ENCODE measurements at regions not wholly inside any gene's neighbourhood (a gene's known extent, or its start where the extent isn't known, plus 50 kb on each side); places are given as distances from the start of the nearest gene placed in this dataset.

GRCh38 chr9:126061575-126061974 lies 265.1 kb upstream of the MVB12B start:
- Histone ChIP-seq H2BK15ac (ENCODE audit: low read length) (no peak overlapping the region), H4K91ac (replicated peaks; ENCODE audit: insufficient read length, low read length) (no peak overlapping the region), H3K9me3 (ENCODE audit: insufficient read depth in 2 of 2, low read depth in 1 of 2, low read length in 1 of 2) (no peaks in the 10 kb centered on the region), H2BK20ac (ENCODE audit: low read length) (no peak overlapping the region), H2BK120ac (replicated peaks; ENCODE audit: low read depth, low read length) (no peak overlapping the region), H3K79me2 (ENCODE audit: control insufficient read depth in 1 of 2, insufficient read depth in 2 of 2, low read length in 2 of 2) (no peaks in the 10 kb centered on the region), H3K4me1 (replicated peaks in 1 of 4; ENCODE audit: control insufficient read depth in 3 of 4, insufficient read depth in 4 of 4, low read length in 3 of 4) (no peaks in the 10 kb centered on the region), H3K27ac (ENCODE audit: low read depth, low read length) (no peak overlapping the region), H2AK5ac (ENCODE audit: low read depth, low read length) (no peak overlapping the region), H3K4me3 (ENCODE audit: extremely low read depth in 1 of 4, insufficient read depth in 2 of 4, low read depth in 3 of 4, low read length in 4 of 4) (no peak overlapping the region), H2AFZ (ENCODE audit: low read length) (no peak overlapping the region), H3K56ac (replicated peaks; ENCODE audit: insufficient read length, low read depth, low read length) (no peak overlapping the region), H3K18ac (ENCODE audit: extremely low read depth, low read length) (no peak overlapping the region), H2BK5ac (ENCODE audit: low read depth, low read length) (no peak overlapping the region), H3K79me1 (ENCODE audit: low read depth, low read length) (no peaks in the 10 kb centered on the region), H4K20me1 (replicated peaks in 1 of 2; ENCODE audit: control insufficient read depth in 1 of 2, insufficient read depth in 2 of 2, low read length in 2 of 2) (no peaks in the 10 kb centered on the region), H3K23ac (ENCODE audit: insufficient read length) (no peak overlapping the region), H2BK12ac (ENCODE audit: low read depth, low read length) (no peak overlapping the region), H3K27me3 (replicated peaks in 1 of 4; ENCODE audit: control insufficient read depth in 3 of 4, extremely low read depth in 1 of 4, insufficient read depth in 3 of 4, low read length in 3 of 4) (no peaks in the 10 kb centered on the region), H3K36me3 (ENCODE audit: control insufficient read depth in 2 of 4, insufficient read depth in 4 of 4, low read length in 3 of 4) (no peaks in the 10 kb centered on the region), H3K4ac (replicated peaks; ENCODE audit: insufficient read length, low read depth, low read length) (no peak overlapping the region), H4K8ac (ENCODE audit: extremely low read depth, insufficient read depth, low read length) (no peak overlapping the region), H3K14ac (ENCODE audit: insufficient read length) (no peak overlapping the region), H3K9ac (replicated peaks in 1 of 4; ENCODE audit: extremely low read depth in 1 of 4, low read depth in 3 of 4, low read length in 3 of 4) (no peak overlapping the region), H3K23me2 (ENCODE audit: low read depth, low read length) (no peaks in the 10 kb centered on the region), H4K5ac (ENCODE audit: insufficient read length, low read depth, low read length) (no peak overlapping the region), H3K4me2 (ENCODE audit: insufficient read depth in 1 of 2, low read depth in 2 of 2, low read length in 2 of 2) (no peak overlapping the region)
- TF ChIP-seq RAD21 (IDR thresholded peaks at IDR 0.05 in 1 of 2, conservative IDR thresholded peaks at IDR 0.05 in 1 of 2; ENCODE audit: low read depth in 2 of 2, low read length in 2 of 2) (0 out of 4 replicates have a peak, but pooled peaks of 1 of the 2 experiments have one; percentile 3), MAX (IDR thresholded peaks at IDR 0.05) (no peak)
- ChIA-PET CTCF (ENCODE audit: partially characterized antibody) (interaction anchor here (0.6 to 2.1 kb wide), 4 partner anchors 8 to 51 kb away, joined by 3 to 7 read pairs (median 4); no protein-coding TSS in a partner anchor), POLR2A (ENCODE audit: partially characterized antibody) (no interaction called here)
- 82% methylated on average over 5 of the region's 5 CpGs; no CpG with 5 or more reads in 1 of the 2 experiments for WGBS, 2 experiments (ENCODE audit: extremely low coverage in 1 of 2, insufficient coverage in 1 of 2, insufficient read length in 1 of 2, insufficient replicate concordance in 2 of 2, low coverage in 1 of 2, low lambda C conversion rate in 2 of 2, missing lambda C conversion rate in 1 of 2)
- DNase-seq (ENCODE audit: low read depth in 1 of 2, low spot score in 2 of 2) (no peak), FAIRE-seq (no peak)
